HL-60 (cell line): ENCODE measurements at regions not wholly inside any gene's neighbourhood (a gene's known extent, or its start where the extent isn't known, plus 50 kb on each side); places are given as distances from the start of the nearest gene placed in this dataset.

Source experiments
- GABPA ChIP-seq: IDR thresholded peaks from 2 replicates; pipeline ENCODE4 v1.6.1; 2012; ENCODE audit warnings: low read depth
- POLR2AphosphoS5 ChIP-seq: IDR thresholded peaks from 2 replicates; pipeline ENCODE4 v1.6.1; 2012; ENCODE audit warnings: low read depth
- SPI1 ChIP-seq: IDR thresholded peaks from 2 replicates; pipeline ENCODE4 v1.6.1; 2012; ENCODE audit warnings: low read depth, mild to moderate bottlenecking, borderline replicate concordance
- TF ChIP-seq, protein P1 (sequence below): IDR thresholded peaks from one replicate; pipeline ENCODE4 v1.5.1; 2011; ENCODE audit warnings: low read length, control low read depth, inconsistent platforms; ENCODE audit not compliant: insufficient read depth
- TF ChIP-seq, protein P2 (sequence below): IDR thresholded peaks from 2 replicates; pipeline ENCODE4 v1.6.1; 2012; ENCODE audit warnings: low read depth; ENCODE audit not compliant: insufficient replicate concordance

DNA sequence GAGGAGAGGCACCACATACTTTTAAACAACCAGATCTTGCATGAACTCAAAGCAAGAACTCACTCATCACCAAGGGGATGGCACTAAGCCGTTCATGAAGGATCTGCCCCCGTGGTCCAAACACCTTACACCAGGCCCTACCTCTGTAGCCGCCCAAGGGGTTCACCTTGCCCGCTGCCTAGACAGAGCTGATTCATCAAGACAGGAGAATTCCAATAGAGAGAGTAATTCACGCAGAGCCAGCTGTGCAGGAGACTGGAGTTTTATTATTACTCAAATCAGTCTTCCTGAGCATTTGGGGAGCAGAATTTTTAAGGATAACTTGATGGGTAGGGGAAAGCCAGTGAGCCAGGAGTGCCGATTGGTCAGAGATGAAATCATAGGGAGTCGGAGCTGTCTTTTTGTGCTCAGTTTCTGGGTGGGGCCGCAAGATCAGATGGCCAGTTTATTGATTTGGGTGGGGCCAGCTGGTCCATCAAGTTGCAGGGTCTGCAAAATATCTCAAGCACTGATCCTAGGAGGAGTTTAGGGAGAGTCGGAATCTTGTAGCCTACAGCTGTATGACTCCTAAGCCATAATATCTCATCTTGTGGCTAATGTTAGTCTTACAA is 364.7 kb downstream of the PCDH7 start:
- TF ChIP-seq, protein P1, sequence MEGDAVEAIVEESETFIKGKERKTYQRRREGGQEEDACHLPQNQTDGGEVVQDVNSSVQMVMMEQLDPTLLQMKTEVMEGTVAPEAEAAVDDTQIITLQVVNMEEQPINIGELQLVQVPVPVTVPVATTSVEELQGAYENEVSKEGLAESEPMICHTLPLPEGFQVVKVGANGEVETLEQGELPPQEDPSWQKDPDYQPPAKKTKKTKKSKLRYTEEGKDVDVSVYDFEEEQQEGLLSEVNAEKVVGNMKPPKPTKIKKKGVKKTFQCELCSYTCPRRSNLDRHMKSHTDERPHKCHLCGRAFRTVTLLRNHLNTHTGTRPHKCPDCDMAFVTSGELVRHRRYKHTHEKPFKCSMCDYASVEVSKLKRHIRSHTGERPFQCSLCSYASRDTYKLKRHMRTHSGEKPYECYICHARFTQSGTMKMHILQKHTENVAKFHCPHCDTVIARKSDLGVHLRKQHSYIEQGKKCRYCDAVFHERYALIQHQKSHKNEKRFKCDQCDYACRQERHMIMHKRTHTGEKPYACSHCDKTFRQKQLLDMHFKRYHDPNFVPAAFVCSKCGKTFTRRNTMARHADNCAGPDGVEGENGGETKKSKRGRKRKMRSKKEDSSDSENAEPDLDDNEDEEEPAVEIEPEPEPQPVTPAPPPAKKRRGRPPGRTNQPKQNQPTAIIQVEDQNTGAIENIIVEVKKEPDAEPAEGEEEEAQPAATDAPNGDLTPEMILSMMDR, result no peak
- no peak for TF ChIP-seq POLR2AphosphoS5
- TF ChIP-seq, protein P2, sequence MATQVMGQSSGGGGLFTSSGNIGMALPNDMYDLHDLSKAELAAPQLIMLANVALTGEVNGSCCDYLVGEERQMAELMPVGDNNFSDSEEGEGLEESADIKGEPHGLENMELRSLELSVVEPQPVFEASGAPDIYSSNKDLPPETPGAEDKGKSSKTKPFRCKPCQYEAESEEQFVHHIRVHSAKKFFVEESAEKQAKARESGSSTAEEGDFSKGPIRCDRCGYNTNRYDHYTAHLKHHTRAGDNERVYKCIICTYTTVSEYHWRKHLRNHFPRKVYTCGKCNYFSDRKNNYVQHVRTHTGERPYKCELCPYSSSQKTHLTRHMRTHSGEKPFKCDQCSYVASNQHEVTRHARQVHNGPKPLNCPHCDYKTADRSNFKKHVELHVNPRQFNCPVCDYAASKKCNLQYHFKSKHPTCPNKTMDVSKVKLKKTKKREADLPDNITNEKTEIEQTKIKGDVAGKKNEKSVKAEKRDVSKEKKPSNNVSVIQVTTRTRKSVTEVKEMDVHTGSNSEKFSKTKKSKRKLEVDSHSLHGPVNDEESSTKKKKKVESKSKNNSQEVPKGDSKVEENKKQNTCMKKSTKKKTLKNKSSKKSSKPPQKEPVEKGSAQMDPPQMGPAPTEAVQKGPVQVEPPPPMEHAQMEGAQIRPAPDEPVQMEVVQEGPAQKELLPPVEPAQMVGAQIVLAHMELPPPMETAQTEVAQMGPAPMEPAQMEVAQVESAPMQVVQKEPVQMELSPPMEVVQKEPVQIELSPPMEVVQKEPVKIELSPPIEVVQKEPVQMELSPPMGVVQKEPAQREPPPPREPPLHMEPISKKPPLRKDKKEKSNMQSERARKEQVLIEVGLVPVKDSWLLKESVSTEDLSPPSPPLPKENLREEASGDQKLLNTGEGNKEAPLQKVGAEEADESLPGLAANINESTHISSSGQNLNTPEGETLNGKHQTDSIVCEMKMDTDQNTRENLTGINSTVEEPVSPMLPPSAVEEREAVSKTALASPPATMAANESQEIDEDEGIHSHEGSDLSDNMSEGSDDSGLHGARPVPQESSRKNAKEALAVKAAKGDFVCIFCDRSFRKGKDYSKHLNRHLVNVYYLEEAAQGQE, result no peak
- TF ChIP-seq GABPA, result no peak
- TF ChIP-seq SPI1, result no peak
